DMS114 treated with DMSO at 0.1 percent for 48 hours (cell line): ENCODE measurements at regions not wholly inside any gene's neighbourhood (a gene's known extent, or its start where the extent isn't known, plus 50 kb on each side); places are given as distances from the start of the nearest gene placed in this dataset.
"Not testable (repeated sequence)": the region's sequence is repeated elsewhere in the genome, so short reads cannot be mapped to it uniquely, and the experiment has no call there.

Experiments
- DNase-seq: peaks from one replicate; lab custom pipeline; 2025; ENCODE audit not compliant: unreplicated experiment; lab: John Stamatoyannopoulos, UW

DNA sequence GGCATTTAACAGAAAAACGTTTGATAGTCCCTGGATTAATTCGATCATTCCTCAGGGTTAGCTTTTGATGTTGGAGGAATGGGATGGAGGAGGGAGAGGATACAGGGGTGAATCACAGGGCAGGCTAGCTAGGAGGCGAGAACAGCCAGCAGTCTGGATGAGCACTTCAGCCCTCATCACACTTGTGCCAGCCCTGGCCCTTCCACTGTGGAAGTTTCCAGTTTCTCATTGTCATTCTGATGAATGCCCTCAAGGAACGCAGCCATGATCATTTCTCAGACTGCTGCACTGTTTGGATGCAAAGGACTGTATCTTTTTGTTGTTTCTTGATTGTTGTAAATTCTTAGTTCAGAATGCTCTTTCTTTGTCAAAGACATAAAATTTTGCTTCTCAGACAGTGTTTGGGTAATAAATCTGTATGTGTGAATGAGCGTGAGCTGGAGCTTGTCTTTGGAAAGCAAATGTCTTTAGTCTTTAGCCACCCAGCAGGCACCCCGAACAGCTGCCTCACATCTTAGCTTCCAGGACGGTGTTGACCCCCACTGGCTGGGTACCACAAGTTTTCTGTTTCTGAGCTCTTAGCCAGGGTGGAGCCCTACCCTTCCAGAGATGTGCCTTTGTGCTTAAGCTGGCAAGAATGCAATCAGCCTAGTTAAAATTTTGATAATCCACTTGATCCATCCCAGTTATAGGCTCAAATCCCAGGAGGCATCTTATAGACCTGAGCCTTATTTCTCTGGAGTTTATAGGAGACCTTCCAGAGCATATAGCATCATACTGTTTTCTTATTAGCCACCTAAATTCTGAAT is 121.1 kb downstream of the PDCD6IP start:
- no peak for DNase-seq

DNA sequence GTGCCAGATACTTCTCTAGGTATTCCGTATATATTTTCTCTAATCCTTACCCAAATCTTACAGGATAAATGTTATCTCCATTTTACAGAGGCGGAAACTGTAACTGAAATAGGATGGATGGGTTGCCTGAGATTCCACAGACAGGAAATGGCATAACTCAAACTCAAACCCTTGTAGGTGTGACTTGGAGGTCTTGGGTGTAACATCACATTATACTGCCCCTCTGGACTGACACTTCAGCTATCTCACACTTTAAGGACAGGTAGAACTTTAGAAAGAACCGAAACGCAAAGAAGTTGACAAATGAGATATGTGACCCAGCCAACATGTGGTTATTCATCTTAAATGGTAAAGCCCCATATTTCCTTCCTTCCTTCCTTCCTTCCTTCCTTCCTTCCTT is 122.1 kb downstream of the PDCD6IP start:
- DNase-seq, result no peak

DNA sequence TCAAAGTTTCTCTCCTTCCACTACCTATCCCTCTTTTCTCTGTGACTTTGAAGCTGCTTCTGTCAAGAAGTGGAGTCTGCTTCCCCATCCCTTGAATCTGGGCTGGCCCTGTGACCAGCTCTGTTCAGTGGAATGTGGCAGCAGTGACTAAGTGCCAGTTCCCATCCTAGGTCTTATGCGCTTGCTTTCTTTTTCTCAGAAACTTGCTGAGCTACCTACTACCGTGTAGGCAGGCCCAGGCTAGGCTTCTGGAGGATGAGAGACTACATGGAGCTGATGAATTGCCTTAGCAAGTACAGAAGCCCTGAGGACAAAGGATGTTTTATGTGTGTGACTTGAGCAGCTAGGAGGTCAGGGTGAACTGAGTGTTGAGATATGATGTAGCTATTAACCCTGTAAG is 123.2 kb downstream of the PDCD6IP start:
- no peak for DNase-seq

DNA sequence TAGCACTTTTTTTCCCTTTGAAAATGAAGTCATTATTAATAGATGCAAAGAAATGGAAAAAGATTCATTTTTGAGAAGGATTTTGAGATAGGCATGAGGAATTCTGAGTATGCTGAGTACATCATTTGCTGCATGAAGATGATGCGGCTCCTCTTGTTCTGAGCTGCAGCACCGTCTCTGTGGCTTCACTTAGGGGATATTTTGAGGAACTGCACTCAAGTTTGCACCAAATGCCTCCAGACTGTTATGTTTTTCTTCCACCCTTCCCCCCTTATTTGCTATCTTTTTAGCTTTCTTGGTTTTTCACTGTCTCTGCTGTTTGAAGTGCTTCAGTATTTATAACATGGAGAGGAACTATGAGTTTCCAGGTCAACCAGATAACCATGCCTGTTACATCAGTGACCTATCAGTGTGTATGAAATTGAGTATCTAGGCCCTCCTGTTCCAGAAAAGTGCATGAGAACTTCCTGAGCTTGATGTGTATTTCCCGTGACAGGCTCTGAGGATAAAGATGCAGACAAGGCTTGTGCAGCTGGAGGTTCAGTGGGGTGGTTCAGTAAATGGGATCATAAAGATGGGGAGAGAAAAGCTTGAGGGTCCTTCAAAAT is 128.7 kb downstream of the PDCD6IP start:
- DNase-seq, result no peak

DNA sequence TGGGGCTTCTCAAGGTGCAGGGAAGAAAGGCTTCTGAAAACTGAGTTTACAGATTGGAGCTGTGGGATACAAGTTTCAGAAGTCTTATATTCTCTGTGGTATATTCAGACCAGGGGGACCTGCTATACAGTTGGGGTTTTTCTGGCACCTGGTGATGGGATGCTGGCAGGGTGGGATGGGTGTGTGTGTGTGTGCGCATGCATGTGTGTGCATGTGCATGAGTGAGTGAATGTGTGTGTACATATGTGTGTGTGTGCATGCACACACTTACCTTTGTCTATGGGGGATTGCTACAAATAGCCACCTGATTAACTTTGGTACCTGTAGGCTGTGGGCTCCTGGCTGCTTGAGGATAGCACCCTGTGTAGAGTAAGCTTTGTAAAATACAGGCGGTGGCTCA is 131.4 kb downstream of the PDCD6IP start:
- DNase-seq, result no peak

DNA sequence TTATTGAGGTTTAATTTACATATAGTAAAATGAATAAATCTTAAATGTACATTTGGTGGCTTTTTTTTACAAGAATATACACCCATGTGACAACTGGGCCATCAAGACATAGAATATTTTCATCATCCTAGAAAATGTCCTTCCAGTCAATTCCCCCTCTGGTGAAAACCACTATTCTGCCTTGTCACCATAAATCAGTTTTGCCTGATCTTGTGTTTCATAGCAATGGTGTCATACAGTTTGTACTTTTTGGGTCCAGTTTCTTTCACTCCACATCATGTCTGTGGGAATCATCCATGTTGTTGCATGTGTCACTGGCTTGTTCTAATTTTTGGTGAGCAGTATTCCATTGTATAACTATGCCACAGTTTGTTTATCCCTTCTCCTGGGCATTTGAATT is 133.1 kb downstream of the PDCD6IP start:
- no peak for DNase-seq

DNA sequence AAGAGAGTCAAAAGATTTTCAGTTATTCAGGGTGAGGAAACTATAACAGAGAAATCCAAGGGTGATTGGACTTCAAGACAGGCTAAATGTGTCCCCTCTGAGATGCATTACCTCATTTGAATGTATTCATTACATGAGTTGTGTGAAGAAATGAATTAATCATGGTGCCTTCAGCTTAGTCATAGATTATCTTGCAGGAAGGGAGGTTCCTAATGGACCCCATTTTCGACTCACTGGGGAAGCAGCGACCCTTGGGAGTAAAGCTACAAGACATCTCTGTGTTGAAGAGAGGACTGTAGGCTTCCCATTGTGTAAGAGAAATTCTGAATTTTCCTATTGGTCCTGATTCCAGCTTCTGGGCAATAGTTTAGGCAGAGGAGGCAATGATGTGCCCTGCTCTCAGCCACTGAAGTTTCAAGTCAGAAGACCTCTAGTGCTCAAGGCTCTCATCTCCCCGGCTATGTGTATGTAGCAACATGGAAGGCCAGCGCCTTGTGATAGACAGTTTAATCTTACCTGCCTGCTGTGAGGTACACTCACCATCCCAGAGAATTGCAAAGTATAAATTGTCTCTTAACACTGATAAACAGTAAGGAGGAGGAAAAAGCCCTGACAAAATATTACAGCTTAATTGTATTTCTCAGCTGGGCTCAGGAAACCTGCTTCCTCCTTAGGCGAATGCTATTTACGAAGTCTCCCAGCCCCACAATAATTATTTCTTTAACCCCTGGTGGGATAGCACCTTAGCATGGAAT is 133.8 kb downstream of the PDCD6IP start:
- no peak for DNase-seq

DNA sequence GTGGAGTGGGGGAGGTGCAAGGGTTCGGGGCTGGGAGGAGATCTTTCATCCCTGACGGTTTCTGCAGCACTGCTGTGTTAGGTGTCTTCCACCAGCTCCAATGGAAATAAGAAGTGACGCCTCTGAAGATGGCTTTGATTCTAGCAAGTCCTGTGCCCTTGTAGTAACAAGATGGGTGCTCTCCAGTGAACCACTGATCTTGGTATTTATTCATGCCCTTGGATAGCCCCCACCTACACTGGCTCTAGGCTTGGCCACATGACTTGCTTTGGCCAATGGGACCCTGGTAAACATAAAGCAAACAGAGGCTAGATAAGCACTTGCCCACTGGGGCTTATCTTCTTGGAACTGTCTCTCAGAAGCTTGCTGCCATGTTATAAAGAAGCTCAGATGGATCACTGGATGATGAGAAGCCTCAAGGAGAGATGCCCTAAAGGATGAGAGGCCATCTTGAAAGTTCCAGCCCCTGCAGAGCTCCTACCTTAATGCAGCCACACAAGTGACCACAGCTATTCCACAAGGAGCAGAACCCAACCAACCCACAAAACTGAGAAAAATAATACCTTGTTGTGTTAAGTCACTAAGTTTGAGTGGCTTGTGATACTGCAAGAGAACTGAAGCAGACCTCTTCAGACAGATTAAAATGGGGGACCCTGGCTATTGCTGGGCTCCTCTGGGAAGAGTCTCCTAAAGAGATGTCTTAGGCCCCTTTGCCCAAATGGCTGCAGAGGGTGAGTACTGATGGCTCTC is 137.9 kb downstream of the PDCD6IP start:
- DNase-seq, result no peak

DNA sequence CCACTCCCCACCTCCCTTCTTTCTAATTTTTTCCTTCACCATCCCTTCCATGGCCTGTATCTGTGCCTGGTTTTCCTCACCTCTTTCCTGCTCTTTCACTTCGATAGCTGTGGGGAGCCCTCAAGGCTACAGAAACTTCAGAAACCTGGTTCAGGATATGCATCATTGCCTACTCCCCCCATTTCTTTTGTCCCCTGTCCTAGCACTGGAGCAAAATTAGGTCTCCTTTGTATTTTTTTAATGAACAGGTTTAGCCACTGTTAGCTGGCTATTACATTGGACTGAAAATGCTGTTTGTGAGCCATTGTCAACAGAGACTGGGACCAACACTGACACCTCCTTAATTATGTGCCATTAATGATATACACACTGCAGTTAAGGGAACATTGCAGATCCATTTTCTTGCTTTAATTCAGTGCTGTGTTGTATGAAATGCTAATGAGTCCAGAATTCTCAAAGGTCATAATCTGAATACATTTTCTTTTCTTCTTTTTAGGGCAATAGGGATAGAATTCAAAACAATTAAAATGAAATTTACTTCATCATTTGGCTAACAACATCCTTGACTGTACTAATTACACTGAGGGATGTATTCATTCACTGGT is 138.6 kb downstream of the PDCD6IP start:
- no peak for DNase-seq

DNA sequence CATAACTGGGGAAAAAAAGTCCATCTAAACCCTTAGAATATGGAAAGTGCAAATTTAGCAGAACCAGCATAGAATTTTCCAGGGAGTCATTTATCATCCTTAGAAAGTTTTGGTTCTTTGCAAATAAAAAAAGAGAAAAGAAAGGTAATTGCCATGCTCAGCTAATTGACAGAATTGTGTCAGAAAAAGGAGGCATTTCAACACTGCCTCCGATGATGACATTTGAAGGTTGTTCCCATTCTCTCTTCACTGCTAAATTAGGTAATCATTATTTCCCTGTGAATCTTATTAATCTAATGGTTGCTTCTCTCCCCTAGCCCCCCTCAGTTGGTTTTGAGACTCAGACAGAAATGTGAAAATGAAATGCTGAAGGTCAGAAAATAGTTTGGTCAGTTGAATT is 139.2 kb downstream of the PDCD6IP start:
- no peak for DNase-seq

DNA sequence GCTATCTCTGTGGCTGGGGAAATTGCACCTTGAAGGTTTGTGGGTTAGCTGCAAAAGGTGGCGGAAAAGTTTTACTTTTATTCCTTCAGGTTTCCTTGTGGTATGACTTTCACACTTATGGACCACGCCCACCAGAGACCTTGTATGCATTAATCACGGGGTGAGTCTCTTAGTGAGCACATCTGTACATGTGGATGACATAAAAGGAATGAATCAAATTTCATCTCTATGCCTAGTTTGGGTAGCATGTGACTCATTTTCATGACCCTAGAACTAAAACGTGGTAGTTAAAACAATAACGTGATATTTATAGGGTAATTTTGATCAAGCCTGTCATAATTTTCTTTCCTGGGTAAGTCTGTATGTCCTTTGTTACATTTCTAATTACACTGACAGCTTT is 141.7 kb downstream of the PDCD6IP start:
- no peak for DNase-seq

DNA sequence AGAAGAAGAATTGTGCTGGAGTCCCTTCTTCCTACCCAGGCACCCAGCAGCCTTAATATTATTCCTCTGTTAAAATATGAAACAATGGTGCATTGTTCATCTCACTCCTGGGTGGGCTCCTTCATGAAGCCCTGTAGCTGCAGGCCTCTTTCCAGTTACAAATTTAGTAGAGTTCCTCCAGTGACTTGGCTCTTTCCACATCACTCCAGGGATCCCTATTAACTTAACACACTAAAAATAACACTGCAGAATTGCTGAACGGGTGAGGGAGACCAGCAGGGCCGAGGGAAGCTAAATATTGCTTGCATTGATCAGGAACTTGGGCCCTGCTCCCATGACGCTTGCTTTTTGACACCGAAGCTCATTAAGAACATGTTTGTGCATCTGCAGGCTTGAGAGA is 142.3 kb downstream of the PDCD6IP start:
- no peak for DNase-seq

DNA sequence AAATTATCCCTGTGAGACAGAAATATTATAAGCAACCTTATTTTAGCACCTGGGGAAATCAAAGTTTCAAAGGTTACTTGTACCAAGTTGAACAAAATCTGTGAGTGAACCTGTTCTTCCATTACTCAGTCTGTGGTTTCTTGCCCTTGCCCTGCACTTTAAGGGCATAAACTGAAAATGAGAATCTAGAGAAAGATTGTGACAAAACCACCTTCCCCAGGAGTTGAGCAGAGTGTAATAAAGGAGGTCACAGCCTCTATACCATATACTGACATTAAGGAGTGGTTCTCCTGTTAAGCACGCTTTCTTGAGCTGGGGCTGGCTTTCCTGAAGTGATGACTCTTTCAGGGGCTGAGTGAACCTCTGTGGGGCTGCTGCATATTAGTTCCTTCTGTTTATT is 143.4 kb downstream of the PDCD6IP start:
- DNase-seq, result no peak

DNA sequence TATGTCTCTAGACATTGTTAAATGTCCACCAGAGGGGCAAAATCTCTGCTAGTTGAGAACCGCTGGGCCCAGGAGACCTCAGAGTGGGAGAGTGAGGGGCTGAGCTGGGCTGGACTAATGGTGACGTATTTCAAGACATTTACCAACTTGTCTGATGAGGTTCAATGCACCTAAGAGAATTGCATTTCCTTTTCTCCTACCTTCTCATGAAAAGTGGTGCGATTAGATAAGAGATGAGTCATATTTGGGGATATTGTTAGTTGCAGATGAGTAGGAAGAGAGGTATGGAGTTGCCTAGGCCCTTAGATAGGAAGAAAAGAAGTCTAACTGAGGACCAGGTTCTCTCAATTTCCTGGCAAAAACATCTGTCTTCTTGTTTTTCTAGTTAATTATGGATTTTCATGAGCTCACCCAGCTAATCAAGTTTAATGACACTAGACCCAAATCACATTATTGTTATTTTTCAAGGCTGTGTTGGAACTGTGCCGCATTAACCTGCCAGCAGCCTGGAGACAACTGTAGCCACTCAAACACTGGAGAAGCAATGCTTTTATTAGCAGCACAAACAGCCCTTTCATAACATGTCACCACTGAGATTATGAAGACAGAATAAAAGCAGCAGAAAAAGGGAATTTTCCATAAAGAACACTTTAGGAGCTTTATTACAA is 144.2 kb downstream of the PDCD6IP start:
- DNase-seq, result no peak

DNA sequence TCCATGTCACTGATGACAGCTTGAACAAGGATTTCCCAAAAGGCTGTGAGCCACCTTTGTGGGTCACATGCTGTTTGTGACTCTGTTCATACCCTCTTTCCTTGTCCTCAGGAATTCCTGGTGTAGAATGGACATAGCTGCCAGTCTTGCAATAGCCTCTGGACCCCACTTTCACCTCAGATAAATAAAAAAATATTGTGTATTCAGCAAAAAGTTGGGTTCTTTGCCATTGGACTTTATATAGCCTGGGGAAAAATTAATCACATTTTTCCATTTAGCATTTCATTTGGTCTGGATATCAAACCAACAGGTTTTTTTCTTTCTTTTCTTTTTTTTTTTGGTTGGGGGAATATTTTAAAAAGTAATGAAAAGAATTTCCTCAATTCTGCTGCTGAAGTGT is 144.8 kb downstream of the PDCD6IP start:
- no peak for DNase-seq

DNA sequence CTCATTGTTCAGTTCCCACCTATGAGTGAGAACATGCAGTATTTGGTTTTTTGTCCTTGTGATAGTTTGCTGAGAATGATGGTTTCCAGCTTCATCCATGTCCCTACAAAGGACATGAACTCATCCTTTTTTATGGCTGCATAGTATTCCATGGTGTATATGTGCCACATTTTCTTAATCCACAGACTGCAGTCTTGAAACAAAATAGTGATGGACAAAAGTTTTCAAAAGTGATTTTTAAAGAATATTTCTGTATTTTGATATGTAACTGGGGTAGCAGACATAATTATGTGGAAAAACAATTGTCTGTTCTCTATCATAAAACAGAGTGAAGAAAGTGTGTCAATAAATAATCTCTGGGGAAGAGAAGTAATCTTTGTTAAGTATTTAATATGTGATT is 148.2 kb downstream of the PDCD6IP start:
- DNase-seq, result not testable (repeated sequence)

DNA sequence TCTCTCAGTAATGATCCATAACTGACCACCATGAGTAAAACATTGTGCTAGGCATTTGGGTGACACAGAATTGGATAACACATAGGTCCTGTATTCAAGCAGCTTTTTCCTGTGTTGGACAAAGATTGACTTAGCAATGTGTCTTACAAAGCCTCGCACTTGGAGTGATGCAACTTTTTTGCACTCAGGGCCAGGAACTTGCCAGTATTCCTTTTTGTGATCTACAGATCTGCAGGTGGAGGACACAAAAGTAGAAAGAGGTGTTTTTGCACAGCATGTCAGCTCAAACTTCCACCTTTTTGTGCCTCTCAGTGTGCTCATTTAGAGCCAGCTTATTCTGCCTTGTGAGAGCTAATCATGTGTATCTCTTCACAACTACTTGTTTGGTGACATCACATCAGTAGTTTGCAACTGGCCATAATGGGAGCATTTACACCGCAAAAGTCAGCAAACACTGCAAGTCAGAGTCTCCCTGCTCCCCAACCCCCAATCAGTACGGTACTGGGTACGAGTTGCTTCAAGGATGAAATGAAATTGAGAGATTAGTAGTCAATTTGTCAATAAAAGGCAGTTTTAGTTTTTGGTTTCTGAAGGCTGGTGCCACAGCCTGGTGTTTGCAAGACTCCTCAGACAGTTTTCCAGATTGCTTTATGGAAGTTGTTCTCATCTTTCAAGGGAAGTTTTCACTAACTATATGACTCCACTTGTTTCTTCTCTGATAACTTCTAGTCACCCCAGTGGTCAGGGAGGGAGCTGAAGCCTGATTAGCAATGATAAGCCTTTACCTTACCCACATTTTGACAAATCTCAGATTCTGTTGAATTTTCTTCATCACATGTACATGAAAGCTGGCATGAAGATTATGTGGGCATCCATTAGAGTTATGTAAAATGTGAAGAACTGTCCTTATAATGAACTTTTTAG is 149.1 kb downstream of the PDCD6IP start:
- no peak for DNase-seq

DNA sequence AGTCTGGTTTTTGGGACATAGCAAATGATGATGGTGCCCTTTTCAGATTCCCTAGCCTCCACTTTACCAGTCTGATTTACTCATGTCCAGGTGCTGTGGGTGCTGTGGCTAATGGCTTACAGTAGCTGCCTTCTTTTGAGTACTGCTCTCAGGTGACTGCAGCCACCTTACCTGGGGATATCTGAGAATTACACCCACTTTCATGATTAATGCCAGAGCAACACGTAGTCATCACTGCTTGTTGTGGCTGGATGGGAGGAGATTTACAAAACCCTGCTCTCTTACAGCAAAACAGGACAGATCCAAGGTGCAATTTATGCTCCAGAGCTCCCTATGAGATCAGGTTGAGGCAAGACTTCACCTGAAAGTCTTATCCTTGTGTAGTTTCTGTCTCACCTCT is 150.6 kb downstream of the PDCD6IP start:
- no peak for DNase-seq

DNA sequence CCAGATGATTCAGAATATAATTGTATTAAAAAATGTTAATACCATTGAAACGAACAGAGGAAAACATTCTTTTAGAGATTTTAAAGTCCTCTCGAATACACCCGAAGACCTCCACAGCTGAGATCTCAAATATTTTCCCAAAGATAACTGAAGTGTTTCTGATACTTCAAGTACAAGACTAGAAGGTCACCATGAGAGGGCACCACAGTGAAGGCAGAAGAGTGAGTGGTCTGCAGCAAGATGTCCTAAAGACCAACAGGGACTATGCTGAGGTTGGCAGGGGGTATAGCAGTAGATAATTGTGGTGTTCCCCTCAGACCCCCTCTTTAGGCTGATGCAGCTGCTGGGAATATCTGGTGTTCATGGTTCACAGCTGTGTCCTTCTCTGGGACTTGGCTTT is 156.5 kb downstream of the PDCD6IP start:
- no peak for DNase-seq
